Uterus (tissue), 3 donors: ENCODE measurements at regions not wholly inside any gene's neighbourhood (a gene's known extent, or its start where the extent isn't known, plus 50 kb on each side); places are given as distances from the start of the nearest gene placed in this dataset. TPM values are rescaled to one million over a fixed set of nuclear protein-coding genes. Genes with fewer than 3 reads are reported as not detected.

Source experiments
- DNase-seq, 2 donors: peaks; one replicate each; pipeline ENCODE4 v3.0.0-alpha.2; 2019 to 2020
- H3K27ac ChIP-seq, 2 donors: fragments of 200-600 bp; sonication (generic); 1 replicate in 1 of 2; 2 replicates in 1 of 2; pipeline ENCODE4 v1.5.1; 2016 to 2018
- H3K27me3 ChIP-seq, 2 donors: fragments of 200-600 bp; sonication (generic); one replicate each; pipeline ENCODE4 v1.5.1; 2018 to 2019; ENCODE audit warnings: control low read depth in 1 of 2
- H3K36me3 ChIP-seq, 2 donors: fragments of 200-600 bp; sonication (generic); one replicate each; pipeline ENCODE4 v1.5.1; 2019; ENCODE audit warnings: control low read depth in 1 of 2
- H3K4me1 ChIP-seq, 2 donors: fragments of 200-600 bp; sonication (generic); one replicate each; pipeline ENCODE4 v1.5.1; 2018 to 2019; ENCODE audit warnings: control low read depth in 1 of 2
- H3K4me3 ChIP-seq, 2 donors: fragments of 200-600 bp; sonication (generic); 1 replicate in 1 of 2; 2 replicates in 1 of 2; pipeline ENCODE4 v1.5.1; 2018 to 2019; ENCODE audit warnings: mild to moderate bottlenecking in 1 of 2
- H3K9me3 ChIP-seq, 2 donors: fragments of 200-600 bp; sonication (generic); one replicate each; pipeline ENCODE4 v1.5.1; 2019; ENCODE audit warnings: control low read depth in 1 of 2
- POLR2A ChIP-seq, 2 donors: fragments of 450-650 bp; IDR thresholded peaks; one replicate each; pipeline ENCODE4 v1.6.1; 2016; ENCODE audit warnings: antibody characterized with exemption in 2 of 2, mild to moderate bottlenecking in 1 of 2, moderate library complexity in 1 of 2
- intact Hi-C: fragments of 100-400 bp; cut with DNase I; formaldehyde crosslinking; loops from one replicate; pipeline ENCODE4 v1.15.1; 2023; ENCODE audit warnings: low total_unique reads
- small RNA-seq: library from RNA; depleted of rRNA; stranded (forward); fragments of <200 nt; gene quantifications from one replicate; pipeline ENCODE3, GENCODE V24; 2016
- TF ChIP-seq, protein P1 (sequence below), 4 experiments: fragments of 200-600 bp in 2 of 4; fragments of 450-650 bp in 2 of 4; sonication (generic) in 2 of 4; IDR thresholded peaks; one replicate each; pipeline ENCODE4 v1.5.1; 2016 to 2019; ENCODE audit warnings: antibody characterized with exemption in 4 of 4, mild to moderate bottlenecking in 2 of 4, moderate library complexity in 1 of 4
- donor health status: DM: yes; HTN: yes; CAD: no.

DNA sequence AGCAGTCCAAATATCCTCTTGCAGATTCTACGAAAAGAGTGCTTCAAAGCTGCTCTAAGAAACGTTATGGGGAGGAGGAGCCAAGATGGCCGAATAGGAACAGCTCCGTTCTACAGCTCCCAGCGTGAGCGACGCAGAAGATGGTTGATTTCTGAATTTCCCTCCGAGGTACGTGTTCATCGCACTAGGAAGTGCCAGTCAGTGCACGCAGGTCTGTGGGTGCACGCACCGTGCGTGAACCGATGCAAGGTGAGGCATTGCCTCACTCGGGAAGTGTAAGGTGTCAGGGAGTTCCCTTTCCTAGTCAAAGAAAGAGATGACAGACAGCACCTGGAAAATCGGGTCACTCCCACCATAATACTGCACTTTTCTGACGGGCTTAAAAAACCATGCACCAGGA, 272.1 kb upstream of the DEFB115 start:
- Histone ChIP-seq H3K9me3 (no peaks in the 10 kb centered on the region), H3K27me3 (no peaks in the 10 kb centered on the region), H3K36me3 (no peaks in the 10 kb centered on the region), H3K4me3 (no peak overlapping the region), H3K4me1 (no peaks in the 10 kb centered on the region), H3K27ac (no peak overlapping the region)
- DNase-seq: no peak
- no peak for TF ChIP-seq POLR2A (IDR thresholded peaks at IDR 0.05)
- TF ChIP-seq, protein P1, sequence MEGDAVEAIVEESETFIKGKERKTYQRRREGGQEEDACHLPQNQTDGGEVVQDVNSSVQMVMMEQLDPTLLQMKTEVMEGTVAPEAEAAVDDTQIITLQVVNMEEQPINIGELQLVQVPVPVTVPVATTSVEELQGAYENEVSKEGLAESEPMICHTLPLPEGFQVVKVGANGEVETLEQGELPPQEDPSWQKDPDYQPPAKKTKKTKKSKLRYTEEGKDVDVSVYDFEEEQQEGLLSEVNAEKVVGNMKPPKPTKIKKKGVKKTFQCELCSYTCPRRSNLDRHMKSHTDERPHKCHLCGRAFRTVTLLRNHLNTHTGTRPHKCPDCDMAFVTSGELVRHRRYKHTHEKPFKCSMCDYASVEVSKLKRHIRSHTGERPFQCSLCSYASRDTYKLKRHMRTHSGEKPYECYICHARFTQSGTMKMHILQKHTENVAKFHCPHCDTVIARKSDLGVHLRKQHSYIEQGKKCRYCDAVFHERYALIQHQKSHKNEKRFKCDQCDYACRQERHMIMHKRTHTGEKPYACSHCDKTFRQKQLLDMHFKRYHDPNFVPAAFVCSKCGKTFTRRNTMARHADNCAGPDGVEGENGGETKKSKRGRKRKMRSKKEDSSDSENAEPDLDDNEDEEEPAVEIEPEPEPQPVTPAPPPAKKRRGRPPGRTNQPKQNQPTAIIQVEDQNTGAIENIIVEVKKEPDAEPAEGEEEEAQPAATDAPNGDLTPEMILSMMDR (IDR thresholded peaks at IDR 0.05): no peak
- intact Hi-C loops: no loop called here

Small RNA genes in the stretch of these regions (small RNA-seq; reads per million reads assigned to genes)
- gene RNA5SP528: not detected
